Stimulated activated CD8-positive, alpha-beta memory T cell treated with anti-CD3 and anti-CD28 coated beads, Interleukin-12 subunit alpha, Interleukin-12 subunit beta, amount 100 ng/mL, for 4 hours (primary cell): ENCODE measurements at regions not wholly inside any gene's neighbourhood (a gene's known extent, or its start where the extent isn't known, plus 50 kb on each side); places are given as distances from the start of the nearest gene placed in this dataset.

Source experiments
- DNase-seq: peaks from one replicate; pipeline ENCODE4 v3.0.0-alpha.2; 2020; ENCODE audit warnings: low read depth

- DNase-seq: no peak
Measured at GRCh38 chr3:71887256-71887655, 102.3 kb upstream of the PROK2 start.

- DNase-seq: no peak
Measured at GRCh38 chr3:71885006-71885405, 100.1 kb upstream of the PROK2 start.

- DNase-seq: no peak
Measured at GRCh38 chr3:71881732-71882131, 96.8 kb upstream of the PROK2 start.

- DNase-seq: no peak
Measured at GRCh38 chr3:71881041-71881440, 96.1 kb upstream of the PROK2 start.

GRCh38 chr3:71879089-71879488 lies 94.1 kb upstream of the PROK2 start:
- DNase-seq: no peak

- DNase-seq: no peak
Measured at GRCh38 chr3:71876135-71877105, 91.5 kb upstream of the PROK2 start.

GRCh38 chr3:71875461-71875947 lies 90.6 kb upstream of the PROK2 start:
- DNase-seq: peak; percentile 44

- DNase-seq: no peak
Measured at GRCh38 chr3:71874618-71875017, 89.7 kb upstream of the PROK2 start.

- no peak for DNase-seq
Measured at GRCh38 chr3:71873093-71873611, 88.2 kb upstream of the PROK2 start.

GRCh38 chr3:71872256-71872655 lies 87.3 kb upstream of the PROK2 start:
- DNase-seq: no peak

- no peak for DNase-seq
Measured at GRCh38 chr3:71870966-71871512, 86.1 kb upstream of the PROK2 start.

- DNase-seq: no peak
Measured at GRCh38 chr3:71868876-71869275, 83.9 kb upstream of the PROK2 start.

- no peak for DNase-seq
Measured at GRCh38 chr3:71865727-71866126, 80.8 kb upstream of the PROK2 start.

- DNase-seq: no peak
Measured at GRCh38 chr3:71863563-71864190, 78.7 kb upstream of the PROK2 start.

- DNase-seq: no peak
Measured at GRCh38 chr3:71862371-71863140, 77.6 kb upstream of the PROK2 start.

GRCh38 chr3:71859123-71859519 lies 74.2 kb upstream of the PROK2 start:
- no peak for DNase-seq

GRCh38 chr3:71858503-71859122 lies 73.7 kb upstream of the PROK2 start:
- no peak for DNase-seq

- no peak for DNase-seq
Measured at GRCh38 chr3:71857956-71858355, 73.0 kb upstream of the PROK2 start.

- no peak for DNase-seq
Measured at GRCh38 chr3:71854706-71855105, 69.8 kb upstream of the PROK2 start.

GRCh38 chr3:71854096-71854495 lies 69.1 kb upstream of the PROK2 start:
- DNase-seq: no peak

- no peak for DNase-seq
Measured at GRCh38 chr3:71851878-71852277, 66.9 kb upstream of the PROK2 start.
